NB4 (cell line): ENCODE measurements at regions not wholly inside any gene's neighbourhood (a gene's known extent, or its start where the extent isn't known, plus 50 kb on each side); places are given as distances from the start of the nearest gene placed in this dataset.

Experiments used
- CTCF ChIP-seq: IDR thresholded peaks from one replicate; pipeline ENCODE4 v1.5.1; 2012; ENCODE audit warnings: low read depth, low read length
- MYC ChIP-seq: IDR thresholded peaks from 2 replicates; pipeline ENCODE4 v1.6.1; 2011; ENCODE audit warnings: low read depth, low read length
- POLR2A ChIP-seq: IDR thresholded peaks from 2 replicates; pipeline ENCODE4 v1.6.1; 2011; ENCODE audit warnings: mild to moderate bottlenecking; ENCODE audit not compliant: insufficient read length; ENCODE audit errors: extremely low read depth

- no peak for TF ChIP-seq CTCF
- no peak for TF ChIP-seq POLR2A
- TF ChIP-seq MYC = no peak
These were observed 119.6 kb upstream of the ADGRL2 start for GRCh38 chr1:81681114-81681513.
